CD4-positive, CD25-positive, alpha-beta regulatory T cell (primary cell): ENCODE measurements at regions not wholly inside any gene's neighbourhood (a gene's known extent, or its start where the extent isn't known, plus 50 kb on each side); places are given as distances from the start of the nearest gene placed in this dataset.

ENCODE experiments used
- ATAC-seq, 2 donors: fragments of 150-1000 bp; cut with Tn5 transposase; one replicate each; pipeline ENCODE4 v1.10.0; 2021; ENCODE audit warnings: low read depth in 2 of 2, moderate number of reproducible peaks in 2 of 2, moderate library complexity in 1 of 2
- DNase-seq, 3 donors: peaks; one replicate each; pipeline versions ENCODE4 v3.0.0 to v3.0.0-alpha.2; 2012 to 2022; ENCODE audit warnings: mixed read lengths in 1 of 3
- H3K27ac ChIP-seq: one replicate; pipeline ENCODE4 v1.7.0; 2013; ENCODE audit warnings: mild to moderate bottlenecking, low read length; ENCODE audit not compliant: insufficient read depth, poor library complexity, severe bottlenecking
- H3K27me3 ChIP-seq: one replicate; pipeline ENCODE4 v1.7.0; 2013; ENCODE audit warnings: low read length; ENCODE audit not compliant: control insufficient read depth, insufficient read depth
- H3K36me3 ChIP-seq: one replicate; pipeline ENCODE4 v1.7.0; 2013; ENCODE audit warnings: mild to moderate bottlenecking, low read length, moderate library complexity; ENCODE audit not compliant: control insufficient read depth, insufficient read depth
- H3K4me1 ChIP-seq: 2 replicates; pipeline ENCODE4 v1.7.0; 2013; ENCODE audit warnings: mild to moderate bottlenecking, low read length; ENCODE audit not compliant: insufficient read depth, control insufficient read depth, poor library complexity, severe bottlenecking
- H3K4me3 ChIP-seq: one replicate; pipeline ENCODE4 v1.7.0; 2013; ENCODE audit warnings: low read depth, mild to moderate bottlenecking, low read length, moderate library complexity
- H3K9me3 ChIP-seq, 2 experiments: 1 replicate in 1 of 2; 2 replicates in 1 of 2; pipeline ENCODE4 v1.7.0; 2013; ENCODE audit warnings: low read length in 2 of 2, mild to moderate bottlenecking in 1 of 2, moderate library complexity in 1 of 2; ENCODE audit not compliant: control insufficient read depth in 2 of 2
- H3K27ac Mint-ChIP-seq, 3 donors: one replicate each; pipeline ENCODE4 v1.8.0; 2020 to 2022; ENCODE audit warnings: mild to moderate bottlenecking in 3 of 3, mixed read lengths in 3 of 3, moderate library complexity in 2 of 3
- H3K27me3 Mint-ChIP-seq: one replicate; pipeline ENCODE4 v1.8.0; 2022; ENCODE audit warnings: mild to moderate bottlenecking, mixed read lengths
- H3K36me3 Mint-ChIP-seq: one replicate; pipeline ENCODE4 v1.8.0; 2020; ENCODE audit warnings: mixed read lengths
- H3K4me1 Mint-ChIP-seq, 4 donors: one replicate each; pipeline ENCODE4 v1.8.0; 2020 to 2022; ENCODE audit warnings: mixed read lengths in 4 of 4, mild to moderate bottlenecking in 1 of 4
- H3K4me3 Mint-ChIP-seq, 4 donors: one replicate each; pipeline ENCODE4 v1.8.0; 2020 to 2022; ENCODE audit warnings: mild to moderate bottlenecking in 4 of 4, mixed read lengths in 4 of 4, moderate library complexity in 3 of 4
- H3K9me3 Mint-ChIP-seq, 7 donors: one replicate each; pipeline ENCODE4 v1.8.0; 2020 to 2022; ENCODE audit warnings: mixed read lengths in 7 of 7, mild to moderate bottlenecking in 3 of 7, moderate library complexity in 2 of 7

- no peak overlapping the region for H3K4me3 ChIP-seq
- ATAC-seq (no peak), DNase-seq (no peak)
- Mint-ChIP-seq H3K4me1 (peaks cover 0 to 26% (median 19%) of the 10 kb centered on the region in 4 donors), H3K9me3 (peaks cover 0 to 4% (median 0%) of the 10 kb centered on the region in 7 donors), H3K4me3 (no peak overlapping the region), H3K36me3 (no peaks in the 10 kb centered on the region), H3K27me3 (peaks cover 4% of the 10 kb centered on the region), H3K27ac (no peak overlapping the region)
- H3K27ac ChIP-seq: no peak overlapping the region
- H3K4me1 ChIP-seq: peaks cover 16% of the 10 kb centered on the region
- peaks cover 3% of the 10 kb centered on the region for H3K27me3 ChIP-seq
- H3K36me3 ChIP-seq: no peaks in the 10 kb centered on the region
- H3K9me3 ChIP-seq: no peaks in the 10 kb centered on the region
Measured at GRCh38 chr18:57087644-57088376, 59.1 kb upstream of the BOD1L2 start.

- ATAC-seq: no peak
- Mint-ChIP-seq H3K27ac (no peak overlapping the region), H3K9me3 (no peaks in the 10 kb centered on the region)
Measured at GRCh38 chr18:57088883-57089282, 58.0 kb upstream of the BOD1L2 start.

GRCh38 chr18:57089702-57090101 is 57.2 kb upstream of the BOD1L2 start:
- Histone ChIP-seq H3K9me3 (no peaks in the 10 kb centered on the region), H3K4me1 (peaks cover 5% of the 10 kb centered on the region), H3K4me3 (no peak overlapping the region), H3K27me3 (peaks cover 4% of the 10 kb centered on the region), H3K36me3 (no peaks in the 10 kb centered on the region), H3K27ac (no peak overlapping the region)
- Mint-ChIP-seq H3K4me3 (no peak overlapping the region), H3K27ac (no peak overlapping the region), H3K27me3 (peaks cover 4% of the 10 kb centered on the region), H3K9me3 (no peaks in the 10 kb centered on the region), H3K4me1 (peaks cover 0 to 10% (median 7%) of the 10 kb centered on the region in 4 donors), H3K36me3 (no peaks in the 10 kb centered on the region)
- ATAC-seq: no peak
- DNase-seq: no peak

More at GRCh38 chr18:57088883-57089282, 58.0 kb upstream of the BOD1L2 start:
- H3K36me3 ChIP-seq: no peaks in the 10 kb centered on the region
- no peak overlapping the region for H3K27ac ChIP-seq
- peaks cover 4% of the 10 kb centered on the region for H3K27me3 ChIP-seq
- no peaks in the 10 kb centered on the region for H3K9me3 ChIP-seq
- H3K27me3 Mint-ChIP-seq: peaks cover 4% of the 10 kb centered on the region
- H3K36me3 Mint-ChIP-seq: no peaks in the 10 kb centered on the region
- H3K4me3 Mint-ChIP-seq: no peak overlapping the region
- peaks cover 11% of the 10 kb centered on the region for H3K4me1 ChIP-seq
- no peak overlapping the region for H3K4me3 ChIP-seq
- no peak for DNase-seq
- H3K4me1 Mint-ChIP-seq: peaks cover 0 to 18% (median 15%) of the 10 kb centered on the region in 4 donors

GRCh38 chr18:57091231-57091630 is 55.7 kb upstream of the BOD1L2 start:
- no peaks in the 10 kb centered on the region for H3K4me1 Mint-ChIP-seq
- H3K9me3 Mint-ChIP-seq: no peaks in the 10 kb centered on the region
- ATAC-seq (no peak), DNase-seq (no peak)
- H3K9me3 ChIP-seq: no peaks in the 10 kb centered on the region
- H3K27ac ChIP-seq: no peak overlapping the region
- no peak overlapping the region for H3K4me3 Mint-ChIP-seq
- peaks cover 4% of the 10 kb centered on the region for H3K27me3 ChIP-seq
- H3K4me1 ChIP-seq: no peaks in the 10 kb centered on the region
- H3K4me3 ChIP-seq: no peak overlapping the region
- H3K36me3 Mint-ChIP-seq: no peaks in the 10 kb centered on the region
- H3K36me3 ChIP-seq: no peaks in the 10 kb centered on the region
- no peak overlapping the region for H3K27ac Mint-ChIP-seq
- peaks cover 4% of the 10 kb centered on the region for H3K27me3 Mint-ChIP-seq

GRCh38 chr18:57094175-57094574 is 52.7 kb upstream of the BOD1L2 start:
- no peak overlapping the region for H3K4me3 Mint-ChIP-seq
- peaks cover 0 to 3% (median 0%) of the 10 kb centered on the region in 7 donors for H3K9me3 Mint-ChIP-seq
- peak overlapping the region in 1 of 3 donors; percentile 45 for H3K27ac Mint-ChIP-seq
- DNase-seq (no peak), ATAC-seq (no peak)
- no peaks in the 10 kb centered on the region for H3K36me3 ChIP-seq
- H3K4me3 ChIP-seq: no peak overlapping the region
- peaks cover 4% of the 10 kb centered on the region for H3K27me3 Mint-ChIP-seq
- H3K27me3 ChIP-seq: peaks cover 4% of the 10 kb centered on the region
- peaks cover 0 to 4% (median 0%) of the 10 kb centered on the region in 4 donors for H3K4me1 Mint-ChIP-seq
- no peaks in the 10 kb centered on the region for H3K9me3 ChIP-seq
- no peaks in the 10 kb centered on the region for H3K4me1 ChIP-seq
- H3K36me3 Mint-ChIP-seq: no peaks in the 10 kb centered on the region
- no peak overlapping the region for H3K27ac ChIP-seq

GRCh38 chr18:57095884-57096283 is 51.0 kb upstream of the BOD1L2 start:
- Histone ChIP-seq H3K9me3 (no peaks in the 10 kb centered on the region), H3K4me3 (no peak overlapping the region), H3K27me3 (peaks cover 4% of the 10 kb centered on the region), H3K4me1 (no peaks in the 10 kb centered on the region), H3K27ac (no peak overlapping the region), H3K36me3 (no peaks in the 10 kb centered on the region)
- Mint-ChIP-seq H3K27me3 (peaks cover 11% of the 10 kb centered on the region), H3K4me1 (peaks cover 0 to 4% (median 0%) of the 10 kb centered on the region in 4 donors), H3K4me3 (no peak overlapping the region), H3K36me3 (no peaks in the 10 kb centered on the region), H3K9me3 (peaks cover 0 to 11% (median 0%) of the 10 kb centered on the region in 7 donors), H3K27ac (no peak overlapping the region)
- DNase-seq (no peak), ATAC-seq (no peak)
